GM23338 (cell line): ENCODE measurements at regions not wholly inside any gene's neighbourhood (a gene's known extent, or its start where the extent isn't known, plus 50 kb on each side); places are given as distances from the start of the nearest gene placed in this dataset.

Source experiments
- ATAC-seq: fragments of 200-7000 bp; cut with Tn5 transposase; 3 replicates; pipeline ENCODE4 v1.9.1; 2020
- DNase-seq: peaks from one replicate; pipeline ENCODE4 v3.0.0-alpha.2; 2015; ENCODE audit warnings: low spot score
- H2AFZ ChIP-seq: fragments of 200-600 bp; sonication (generic); 2 replicates; pipeline ENCODE4 v1.8.0; 2016; ENCODE audit warnings: antibody characterized with exemption, mild to moderate bottlenecking, moderate library complexity
- H3F3A ChIP-seq: fragments of 200-600 bp; sonication (generic); replicated peaks from 2 replicates; pipeline ENCODE4 v1.8.0; 2017; ENCODE audit warnings: antibody characterized with exemption, mixed run types, low read depth
- H3K27ac ChIP-seq: fragments of 200-600 bp; sonication (generic); 2 replicates; pipeline ENCODE4 v1.6.1; 2016; ENCODE audit warnings: low read depth
- H3K27me3 ChIP-seq: fragments of 200-600 bp; sonication (generic); 2 replicates; pipeline ENCODE4 v1.8.0; 2016; ENCODE audit warnings: mild to moderate bottlenecking, mixed run types, moderate library complexity; ENCODE audit not compliant: insufficient read depth
- H3K36me3 ChIP-seq: fragments of 200-600 bp; sonication (generic); 2 replicates; pipeline ENCODE4 v1.8.0; 2016; ENCODE audit warnings: mild to moderate bottlenecking; ENCODE audit not compliant: insufficient read depth
- H3K4me1 ChIP-seq: fragments of 200-600 bp; sonication (generic); 2 replicates; pipeline ENCODE4 v1.8.0; 2016; ENCODE audit warnings: mild to moderate bottlenecking, moderate library complexity; ENCODE audit not compliant: insufficient read depth
- H3K4me2 ChIP-seq: fragments of 200-600 bp; sonication (generic); 2 replicates; pipeline ENCODE4 v1.7.1; 2017; ENCODE audit warnings: mixed run types
- H3K4me3 ChIP-seq: fragments of 200-600 bp; sonication (generic); 2 replicates; pipeline ENCODE4 v1.6.1; 2016; ENCODE audit warnings: mixed run types
- H3K79me2 ChIP-seq: fragments of 200-600 bp; sonication (generic); replicated peaks from 2 replicates; pipeline ENCODE4 v1.8.0; 2017; ENCODE audit warnings: mild to moderate bottlenecking; ENCODE audit not compliant: insufficient read depth
- H3K9me2 ChIP-seq: fragments of 200-600 bp; sonication (generic); 2 replicates; pipeline ENCODE4 v1.8.0; 2017; ENCODE audit not compliant: insufficient read depth
- H4K20me1 ChIP-seq: fragments of 200-600 bp; sonication (generic); replicated peaks from 2 replicates; pipeline ENCODE4 v1.8.0; 2017; ENCODE audit warnings: mild to moderate bottlenecking; ENCODE audit not compliant: insufficient read depth
- H3K27ac Mint-ChIP-seq: 2 replicates; pipeline ENCODE4 v1.8.0; 2020; ENCODE audit warnings: inconsistent platforms, mild to moderate bottlenecking, moderate library complexity, mixed read lengths
- H3K27me3 Mint-ChIP-seq: 3 replicates; pipeline ENCODE4 v1.8.0; 2022; ENCODE audit warnings: low read depth, mild to moderate bottlenecking, moderate library complexity, mixed read lengths, inconsistent platforms; ENCODE audit not compliant: insufficient read depth, poor library complexity
- H3K36me3 Mint-ChIP-seq: 3 replicates; pipeline ENCODE4 v1.8.0; 2021; ENCODE audit warnings: low read depth, mild to moderate bottlenecking, inconsistent platforms, moderate library complexity, mixed read lengths
- H3K4me1 Mint-ChIP-seq: 3 replicates; pipeline ENCODE4 v1.8.0; 2020; ENCODE audit warnings: mild to moderate bottlenecking, inconsistent platforms, mixed read lengths
- H3K4me3 Mint-ChIP-seq: 3 replicates; pipeline ENCODE4 v1.8.0; 2021; ENCODE audit warnings: moderate library complexity, mild to moderate bottlenecking, inconsistent platforms, mixed read lengths
- H3K9me3 Mint-ChIP-seq: 3 replicates; pipeline ENCODE4 v1.8.0; 2020; ENCODE audit warnings: moderate library complexity, mild to moderate bottlenecking, inconsistent platforms, mixed read lengths
- CREB1 ChIP-seq: fragments of 250-450 bp; sonication (Bioruptor Pico); IDR thresholded peaks from 2 replicates; pipeline ENCODE4 v1.5.0; 2020; ENCODE audit warnings: low read depth, mild to moderate bottlenecking, moderate library complexity
- ETS1 ChIP-seq: IDR thresholded peaks from 2 replicates; pipeline ENCODE4 v1.6.1; 2016; ENCODE audit warnings: antibody characterized with exemption
- EZH2 ChIP-seq: fragments of 200-600 bp; sonication (generic); IDR thresholded peaks from one replicate; pipeline ENCODE4 v1.8.0; 2017; ENCODE audit warnings: antibody characterized with exemption, mild to moderate bottlenecking, low read depth; ENCODE audit not compliant: unreplicated experiment
- EZH2phosphoT487 ChIP-seq: fragments of 200-600 bp; sonication (generic); IDR thresholded peaks from one replicate; pipeline ENCODE4 v1.8.1; 2018; ENCODE audit warnings: antibody characterized with exemption; ENCODE audit not compliant: unreplicated experiment
- JUNB ChIP-seq: IDR thresholded peaks from one replicate; pipeline ENCODE4 v1.6.1; 2016; ENCODE audit warnings: antibody characterized with exemption; ENCODE audit not compliant: unreplicated experiment
- POLR2AphosphoS5 ChIP-seq: IDR thresholded peaks from 2 replicates; pipeline ENCODE4 v1.6.1; 2016; ENCODE audit warnings: antibody characterized with exemption, low read depth
- STAT1 ChIP-seq: IDR thresholded peaks from one replicate; pipeline ENCODE4 v1.6.1; 2016; ENCODE audit warnings: antibody characterized with exemption; ENCODE audit not compliant: unreplicated experiment
- ZNF114 ChIP-seq: fragments of 250-450 bp; sonication (Bioruptor Pico); IDR thresholded peaks from 2 replicates; pipeline ENCODE4 v1.5.0; 2020; ENCODE audit warnings: mild to moderate bottlenecking, moderate library complexity
- TF ChIP-seq, protein P1 (sequence below): IDR thresholded peaks from one replicate; pipeline ENCODE4 v1.6.1; 2018; ENCODE audit warnings: antibody characterized with exemption; ENCODE audit not compliant: unreplicated experiment
- TF ChIP-seq, protein P2 (sequence below): fragments of 250-450 bp; sonication (Bioruptor Pico); IDR thresholded peaks from 2 replicates; pipeline ENCODE4 v1.5.0; 2020; ENCODE audit warnings: mild to moderate bottlenecking, moderate library complexity
- TF ChIP-seq, protein P3 (sequence below), 2 experiments: fragments of 200-600 bp in 1 of 2; sonication (generic) in 1 of 2; conservative IDR thresholded peaks; 2 replicates each; pipeline versions ENCODE4 v1.5.1 to v1.6.1; 2016 to 2017; ENCODE audit warnings: antibody characterized with exemption in 2 of 2, low read depth in 2 of 2, mild to moderate bottlenecking in 2 of 2, moderate library complexity in 1 of 2

GRCh38 chr10:8902926-8903325, 848.4 kb downstream of the GATA3 start:
- H3K27me3 ChIP-seq, result no peaks in the 10 kb centered on the region
- no peaks in the 10 kb centered on the region for H3K36me3 ChIP-seq
- H2AFZ ChIP-seq, result no peak overlapping the region
- Mint-ChIP-seq H3K9me3 (no peaks in the 10 kb centered on the region), H3K27ac (no peak overlapping the region), H3K36me3 (no peaks in the 10 kb centered on the region), H3K4me3 (no peak overlapping the region), H3K4me1 (no peaks in the 10 kb centered on the region; the same call in 2 of the 3 replicates), H3K27me3 (no peaks in the 10 kb centered on the region)
- no peak for ATAC-seq
- H3K4me2 ChIP-seq, result no peak overlapping the region
- no peaks in the 10 kb centered on the region for H3K9me2 ChIP-seq
- H3K27ac ChIP-seq, result no peak overlapping the region
- DNase-seq, result no peak
- H3K79me2 ChIP-seq, result no peaks in the 10 kb centered on the region
- no peak overlapping the region for H3K4me3 ChIP-seq
- no peaks in the 10 kb centered on the region for H3K4me1 ChIP-seq
- H3F3A ChIP-seq, result no peaks in the 10 kb centered on the region
- TF ChIP-seq, protein P1, sequence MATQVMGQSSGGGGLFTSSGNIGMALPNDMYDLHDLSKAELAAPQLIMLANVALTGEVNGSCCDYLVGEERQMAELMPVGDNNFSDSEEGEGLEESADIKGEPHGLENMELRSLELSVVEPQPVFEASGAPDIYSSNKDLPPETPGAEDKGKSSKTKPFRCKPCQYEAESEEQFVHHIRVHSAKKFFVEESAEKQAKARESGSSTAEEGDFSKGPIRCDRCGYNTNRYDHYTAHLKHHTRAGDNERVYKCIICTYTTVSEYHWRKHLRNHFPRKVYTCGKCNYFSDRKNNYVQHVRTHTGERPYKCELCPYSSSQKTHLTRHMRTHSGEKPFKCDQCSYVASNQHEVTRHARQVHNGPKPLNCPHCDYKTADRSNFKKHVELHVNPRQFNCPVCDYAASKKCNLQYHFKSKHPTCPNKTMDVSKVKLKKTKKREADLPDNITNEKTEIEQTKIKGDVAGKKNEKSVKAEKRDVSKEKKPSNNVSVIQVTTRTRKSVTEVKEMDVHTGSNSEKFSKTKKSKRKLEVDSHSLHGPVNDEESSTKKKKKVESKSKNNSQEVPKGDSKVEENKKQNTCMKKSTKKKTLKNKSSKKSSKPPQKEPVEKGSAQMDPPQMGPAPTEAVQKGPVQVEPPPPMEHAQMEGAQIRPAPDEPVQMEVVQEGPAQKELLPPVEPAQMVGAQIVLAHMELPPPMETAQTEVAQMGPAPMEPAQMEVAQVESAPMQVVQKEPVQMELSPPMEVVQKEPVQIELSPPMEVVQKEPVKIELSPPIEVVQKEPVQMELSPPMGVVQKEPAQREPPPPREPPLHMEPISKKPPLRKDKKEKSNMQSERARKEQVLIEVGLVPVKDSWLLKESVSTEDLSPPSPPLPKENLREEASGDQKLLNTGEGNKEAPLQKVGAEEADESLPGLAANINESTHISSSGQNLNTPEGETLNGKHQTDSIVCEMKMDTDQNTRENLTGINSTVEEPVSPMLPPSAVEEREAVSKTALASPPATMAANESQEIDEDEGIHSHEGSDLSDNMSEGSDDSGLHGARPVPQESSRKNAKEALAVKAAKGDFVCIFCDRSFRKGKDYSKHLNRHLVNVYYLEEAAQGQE, result no peak
- TF ChIP-seq EZH2phosphoT487, result no peak
- TF ChIP-seq CREB1, result no peak
- TF ChIP-seq POLR2AphosphoS5, result no peak
- TF ChIP-seq ETS1, result no peak
- TF ChIP-seq EZH2, result no peak
- TF ChIP-seq, protein P2, sequence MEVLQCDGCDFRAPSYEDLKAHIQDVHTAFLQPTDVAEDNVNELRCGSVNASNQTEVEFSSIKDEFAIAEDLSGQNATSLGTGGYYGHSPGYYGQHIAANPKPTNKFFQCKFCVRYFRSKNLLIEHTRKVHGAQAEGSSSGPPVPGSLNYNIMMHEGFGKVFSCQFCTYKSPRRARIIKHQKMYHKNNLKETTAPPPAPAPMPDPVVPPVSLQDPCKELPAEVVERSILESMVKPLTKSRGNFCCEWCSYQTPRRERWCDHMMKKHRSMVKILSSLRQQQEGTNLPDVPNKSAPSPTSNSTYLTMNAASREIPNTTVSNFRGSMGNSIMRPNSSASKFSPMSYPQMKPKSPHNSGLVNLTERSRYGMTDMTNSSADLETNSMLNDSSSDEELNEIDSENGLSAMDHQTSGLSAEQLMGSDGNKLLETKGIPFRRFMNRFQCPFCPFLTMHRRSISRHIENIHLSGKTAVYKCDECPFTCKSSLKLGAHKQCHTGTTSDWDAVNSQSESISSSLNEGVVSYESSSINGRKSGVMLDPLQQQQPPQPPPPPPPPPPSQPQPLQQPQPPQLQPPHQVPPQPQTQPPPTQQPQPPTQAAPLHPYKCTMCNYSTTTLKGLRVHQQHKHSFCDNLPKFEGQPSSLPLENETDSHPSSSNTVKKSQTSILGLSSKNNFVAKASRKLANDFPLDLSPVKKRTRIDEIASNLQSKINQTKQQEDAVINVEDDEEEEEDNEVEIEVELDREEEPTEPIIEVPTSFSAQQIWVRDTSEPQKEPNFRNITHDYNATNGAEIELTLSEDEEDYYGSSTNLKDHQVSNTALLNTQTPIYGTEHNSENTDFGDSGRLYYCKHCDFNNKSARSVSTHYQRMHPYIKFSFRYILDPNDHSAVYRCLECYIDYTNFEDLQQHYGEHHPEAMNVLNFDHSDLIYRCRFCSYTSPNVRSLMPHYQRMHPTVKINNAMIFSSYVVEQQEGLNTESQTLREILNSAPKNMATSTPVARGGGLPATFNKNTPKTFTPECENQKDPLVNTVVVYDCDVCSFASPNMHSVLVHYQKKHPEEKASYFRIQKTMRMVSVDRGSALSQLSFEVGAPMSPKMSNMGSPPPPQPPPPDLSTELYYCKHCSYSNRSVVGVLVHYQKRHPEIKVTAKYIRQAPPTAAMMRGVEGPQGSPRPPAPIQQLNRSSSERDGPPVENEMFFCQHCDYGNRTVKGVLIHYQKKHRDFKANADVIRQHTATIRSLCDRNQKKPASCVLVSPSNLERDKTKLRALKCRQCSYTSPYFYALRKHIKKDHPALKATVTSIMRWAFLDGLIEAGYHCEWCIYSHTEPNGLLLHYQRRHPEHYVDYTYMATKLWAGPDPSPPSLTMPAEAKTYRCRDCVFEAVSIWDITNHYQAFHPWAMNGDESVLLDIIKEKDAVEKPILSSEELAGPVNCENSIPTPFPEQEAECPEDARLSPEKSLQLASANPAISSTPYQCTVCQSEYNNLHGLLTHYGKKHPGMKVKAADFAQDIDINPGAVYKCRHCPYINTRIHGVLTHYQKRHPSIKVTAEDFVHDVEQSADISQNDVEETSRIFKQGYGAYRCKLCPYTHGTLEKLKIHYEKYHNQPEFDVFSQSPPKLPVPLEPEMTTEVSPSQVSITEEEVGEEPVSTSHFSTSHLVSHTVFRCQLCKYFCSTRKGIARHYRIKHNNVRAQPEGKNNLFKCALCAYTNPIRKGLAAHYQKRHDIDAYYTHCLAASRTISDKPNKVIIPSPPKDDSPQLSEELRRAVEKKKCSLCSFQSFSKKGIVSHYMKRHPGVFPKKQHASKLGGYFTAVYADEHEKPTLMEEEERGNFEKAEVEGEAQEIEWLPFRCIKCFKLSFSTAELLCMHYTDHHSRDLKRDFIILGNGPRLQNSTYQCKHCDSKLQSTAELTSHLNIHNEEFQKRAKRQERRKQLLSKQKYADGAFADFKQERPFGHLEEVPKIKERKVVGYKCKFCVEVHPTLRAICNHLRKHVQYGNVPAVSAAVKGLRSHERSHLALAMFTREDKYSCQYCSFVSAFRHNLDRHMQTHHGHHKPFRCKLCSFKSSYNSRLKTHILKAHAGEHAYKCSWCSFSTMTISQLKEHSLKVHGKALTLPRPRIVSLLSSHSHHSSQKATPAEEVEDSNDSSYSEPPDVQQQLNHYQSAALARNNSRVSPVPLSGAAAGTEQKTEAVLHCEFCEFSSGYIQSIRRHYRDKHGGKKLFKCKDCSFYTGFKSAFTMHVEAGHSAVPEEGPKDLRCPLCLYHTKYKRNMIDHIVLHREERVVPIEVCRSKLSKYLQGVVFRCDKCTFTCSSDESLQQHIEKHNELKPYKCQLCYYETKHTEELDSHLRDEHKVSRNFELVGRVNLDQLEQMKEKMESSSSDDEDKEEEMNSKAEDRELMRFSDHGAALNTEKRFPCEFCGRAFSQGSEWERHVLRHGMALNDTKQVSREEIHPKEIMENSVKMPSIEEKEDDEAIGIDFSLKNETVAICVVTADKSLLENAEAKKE (CRISPR knock-in tag), result no peak
- no peak for TF ChIP-seq STAT1
- TF ChIP-seq, protein P3, sequence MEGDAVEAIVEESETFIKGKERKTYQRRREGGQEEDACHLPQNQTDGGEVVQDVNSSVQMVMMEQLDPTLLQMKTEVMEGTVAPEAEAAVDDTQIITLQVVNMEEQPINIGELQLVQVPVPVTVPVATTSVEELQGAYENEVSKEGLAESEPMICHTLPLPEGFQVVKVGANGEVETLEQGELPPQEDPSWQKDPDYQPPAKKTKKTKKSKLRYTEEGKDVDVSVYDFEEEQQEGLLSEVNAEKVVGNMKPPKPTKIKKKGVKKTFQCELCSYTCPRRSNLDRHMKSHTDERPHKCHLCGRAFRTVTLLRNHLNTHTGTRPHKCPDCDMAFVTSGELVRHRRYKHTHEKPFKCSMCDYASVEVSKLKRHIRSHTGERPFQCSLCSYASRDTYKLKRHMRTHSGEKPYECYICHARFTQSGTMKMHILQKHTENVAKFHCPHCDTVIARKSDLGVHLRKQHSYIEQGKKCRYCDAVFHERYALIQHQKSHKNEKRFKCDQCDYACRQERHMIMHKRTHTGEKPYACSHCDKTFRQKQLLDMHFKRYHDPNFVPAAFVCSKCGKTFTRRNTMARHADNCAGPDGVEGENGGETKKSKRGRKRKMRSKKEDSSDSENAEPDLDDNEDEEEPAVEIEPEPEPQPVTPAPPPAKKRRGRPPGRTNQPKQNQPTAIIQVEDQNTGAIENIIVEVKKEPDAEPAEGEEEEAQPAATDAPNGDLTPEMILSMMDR (conservative IDR thresholded peaks at IDR 0.05; ENCODE audit: low read depth in 2 of 2), result no peak
- TF ChIP-seq ZNF114 (CRISPR knock-in tag), result no peak
- TF ChIP-seq JUNB, result no peak
- no peaks in the 10 kb centered on the region for H4K20me1 ChIP-seq
